AG08395 (cell line): ENCODE measurements at regions not wholly inside any gene's neighbourhood (a gene's known extent, or its start where the extent isn't known, plus 50 kb on each side); places are given as distances from the start of the nearest gene placed in this dataset.
"Not testable (repeated sequence)": the region's sequence is repeated elsewhere in the genome, so short reads cannot be mapped to it uniquely, and the experiment has no call there.

Experiments used
- DNase-seq: peaks from one replicate; pipeline ENCODE4 v3.0.0; 2012; ENCODE audit warnings: mixed read lengths, low spot score

DNA sequence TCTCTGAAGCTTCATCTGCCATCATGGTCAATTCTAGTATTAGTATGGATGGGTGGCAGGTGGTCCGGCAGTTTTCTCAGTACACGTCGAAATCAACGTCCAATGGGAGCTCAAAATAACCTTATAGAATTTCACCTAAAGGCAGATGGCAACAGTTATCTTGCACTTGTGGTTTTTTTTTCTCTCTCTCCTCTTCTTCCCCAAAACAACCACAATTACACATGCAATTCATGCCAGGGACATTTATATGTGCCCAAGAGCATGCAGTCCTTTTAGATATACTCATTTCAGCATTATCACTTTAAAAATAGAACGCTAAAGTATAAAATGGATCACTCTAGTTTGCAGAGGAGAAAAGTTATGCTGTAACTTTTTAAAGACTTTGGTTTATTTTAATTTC, 1428.9 kb upstream of the WWC1 start:
- DNase-seq, result no peak

DNA sequence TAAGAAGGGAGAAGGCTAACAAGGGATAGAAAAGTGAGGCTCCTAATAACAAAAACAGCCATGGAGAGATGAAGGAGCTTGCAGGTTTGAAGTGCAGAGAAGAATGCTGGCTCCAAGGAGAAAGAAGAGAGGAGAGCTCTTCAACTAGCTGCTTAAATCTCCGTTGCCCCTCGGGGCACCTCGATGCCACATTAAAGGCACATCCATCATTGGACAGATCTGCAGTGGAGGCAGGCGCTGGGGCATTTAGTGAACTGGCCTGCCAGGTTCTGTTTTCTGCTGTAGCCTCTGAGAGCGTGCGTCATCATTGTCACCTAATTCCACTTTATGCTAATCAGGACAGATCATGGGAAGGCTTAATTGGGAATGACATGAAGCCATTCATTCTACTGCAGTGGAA, 1426.2 kb upstream of the WWC1 start:
- no peak for DNase-seq

DNA sequence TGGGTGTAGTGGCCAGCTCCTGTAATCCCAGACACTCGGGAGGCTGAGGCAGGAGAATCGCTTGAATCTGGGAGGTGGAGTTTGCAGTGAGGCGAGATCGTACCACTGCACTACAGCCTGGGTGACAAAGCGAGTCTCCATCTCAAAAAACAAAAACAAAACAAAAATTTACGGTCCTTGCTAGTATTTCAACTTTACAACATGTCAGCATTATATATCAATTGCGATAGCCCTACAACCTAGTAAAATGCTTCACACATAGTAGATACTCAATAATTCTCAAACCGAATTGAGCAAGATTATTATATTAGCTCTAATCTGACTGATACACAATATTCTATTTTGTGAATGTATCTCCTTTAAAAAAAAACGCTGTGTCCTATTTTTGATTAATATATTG, 1411.0 kb upstream of the WWC1 start:
- DNase-seq, result no peak

DNA sequence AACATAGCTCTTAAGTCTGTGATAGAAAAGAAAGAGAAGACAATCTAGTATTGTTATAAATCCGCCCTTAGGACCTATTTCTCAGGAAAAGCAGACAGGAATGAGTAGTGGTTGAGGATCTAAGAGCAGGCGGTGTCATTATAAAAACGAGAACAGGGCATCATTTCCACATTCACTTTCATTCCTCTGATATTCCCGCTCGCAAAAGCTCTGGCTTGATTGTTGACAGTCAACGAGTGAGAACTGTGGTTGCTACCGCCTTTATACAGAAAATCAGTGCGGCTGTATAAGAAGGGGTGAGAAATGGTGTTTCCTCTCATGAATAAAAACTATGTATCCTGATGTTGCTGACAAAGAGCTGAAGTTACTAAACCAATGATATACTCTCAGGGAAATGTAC, 1409.6 kb upstream of the WWC1 start:
- DNase-seq, result no peak

DNA sequence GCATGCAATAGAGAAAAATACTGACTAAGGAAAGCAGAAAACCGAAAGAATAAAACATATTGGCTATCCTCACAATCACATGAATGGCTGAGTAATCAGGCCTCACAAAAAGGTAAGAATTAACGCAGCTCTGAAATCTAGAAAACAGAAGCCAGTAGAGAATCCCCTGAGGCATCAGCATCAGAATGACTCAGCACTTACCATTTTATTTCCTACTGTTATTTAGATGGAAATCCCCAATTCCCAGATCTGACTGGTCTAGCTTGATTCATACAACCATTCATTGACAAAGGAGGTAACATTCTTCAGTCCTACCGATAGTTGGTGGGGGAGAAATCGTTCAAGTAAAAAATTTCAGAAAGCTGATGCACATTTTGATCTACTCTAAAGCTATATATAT, 1408.4 kb upstream of the WWC1 start:
- DNase-seq, result no peak

DNA sequence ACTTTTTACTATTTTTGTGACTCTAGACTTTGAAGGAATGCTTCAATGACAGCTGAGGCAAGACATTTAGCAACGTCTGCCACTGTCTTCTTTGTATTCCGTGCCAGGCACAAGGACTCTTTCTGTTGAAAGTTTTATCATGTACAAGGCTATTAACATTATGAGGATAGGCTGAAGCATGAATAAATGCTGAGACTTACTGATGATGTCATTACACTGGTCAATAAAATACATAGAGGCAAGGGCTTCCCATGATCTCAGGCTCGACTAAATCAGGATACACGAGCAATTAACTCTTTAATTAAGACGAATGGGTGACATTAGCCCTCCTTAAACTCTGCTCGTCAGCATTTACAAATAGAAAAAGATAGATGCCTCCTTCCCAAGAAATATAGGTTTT, 1393.3 kb upstream of the WWC1 start:
- DNase-seq, result no peak

DNA sequence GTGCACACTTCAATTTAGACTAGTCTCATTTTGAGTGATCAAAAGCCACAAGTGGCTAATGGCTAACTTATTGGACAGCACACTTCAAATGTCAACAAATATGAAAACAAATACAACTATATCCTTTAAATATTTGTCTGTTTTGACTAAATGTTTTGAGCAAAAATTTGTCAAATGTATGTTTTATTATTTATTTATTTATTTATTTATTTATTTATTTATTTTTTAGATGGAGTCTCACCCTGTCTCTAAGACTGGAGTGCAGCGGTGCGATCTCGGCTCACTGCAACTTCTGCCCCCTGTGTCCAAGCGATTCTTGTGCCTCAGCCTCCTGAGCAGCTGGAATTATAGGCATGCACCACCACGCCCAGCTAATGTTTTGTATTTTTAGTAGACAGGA, 1392.1 kb upstream of the WWC1 start:
- DNase-seq, result no peak

DNA sequence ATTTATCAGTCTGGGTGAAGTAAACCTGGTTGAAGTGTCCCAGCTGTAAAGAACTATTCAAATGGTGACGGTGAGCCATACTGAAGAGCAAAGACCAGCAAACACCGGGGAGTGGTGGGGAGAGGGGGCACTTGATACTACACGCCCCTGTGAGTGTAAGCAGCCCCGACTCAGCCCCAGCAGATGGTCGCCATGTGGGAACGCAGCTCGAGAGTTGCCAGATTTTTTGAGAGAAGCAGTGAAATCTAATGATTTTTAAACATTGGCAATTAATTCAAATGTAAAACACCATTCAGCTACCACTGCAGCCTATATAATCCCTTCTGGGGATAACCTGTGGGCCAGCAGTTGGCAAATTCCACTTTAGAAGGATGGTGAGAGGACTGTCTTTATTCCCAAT, 1386.9 kb upstream of the WWC1 start:
- no peak for DNase-seq

DNA sequence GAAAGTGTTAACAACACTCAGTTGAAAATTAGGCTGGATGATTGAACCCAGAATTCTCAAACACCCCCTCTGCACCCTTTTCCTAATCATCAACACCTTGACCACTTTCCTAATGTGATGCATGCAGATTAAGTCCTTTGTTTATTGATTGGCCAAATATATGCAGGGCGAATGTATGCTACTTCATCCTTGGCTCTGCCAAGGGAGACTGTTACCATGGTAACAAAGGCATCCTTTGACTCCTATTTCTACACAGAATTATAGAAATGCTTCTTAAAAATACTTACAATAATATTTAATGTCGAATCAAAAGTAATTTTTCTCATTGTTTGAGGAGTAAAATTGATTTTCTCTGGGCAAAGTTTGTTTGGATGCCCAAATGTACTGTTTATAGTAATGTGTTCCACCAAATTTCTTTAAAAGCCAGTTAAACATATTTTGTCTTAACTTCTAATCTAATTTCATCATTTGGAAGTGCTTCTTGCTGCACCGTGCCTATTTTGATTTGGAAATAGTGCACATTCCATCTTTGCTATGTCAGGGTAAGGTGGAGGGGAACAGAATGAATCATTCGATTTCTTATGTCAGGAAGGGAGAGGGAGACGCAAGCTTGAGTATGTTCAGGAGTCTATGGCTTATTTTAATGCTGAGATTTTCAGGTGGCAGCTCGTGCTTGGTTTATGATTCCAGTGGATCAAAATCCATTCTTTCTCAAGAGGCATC, 1384.3 kb upstream of the WWC1 start:
- DNase-seq, result no peak

DNA sequence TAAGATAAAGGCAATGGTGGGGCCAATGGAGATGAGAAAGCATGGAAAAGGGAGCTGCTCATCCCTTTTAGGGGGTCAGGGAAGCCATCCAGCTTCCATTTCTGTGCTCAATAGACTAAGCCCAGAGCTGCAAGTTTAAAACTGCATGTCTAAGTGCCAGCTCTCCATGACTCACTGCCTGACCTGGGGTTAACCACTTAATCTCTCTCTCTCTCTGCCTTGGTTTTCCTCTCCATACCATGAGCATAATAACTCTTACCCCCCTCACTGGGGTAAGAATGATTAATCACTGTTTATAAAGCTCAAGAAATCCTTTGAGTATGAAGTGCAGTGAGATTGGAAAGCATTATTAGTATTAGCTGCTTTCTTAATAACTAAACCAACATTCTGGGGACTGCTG, 1382.4 kb upstream of the WWC1 start:
- no peak for DNase-seq

DNA sequence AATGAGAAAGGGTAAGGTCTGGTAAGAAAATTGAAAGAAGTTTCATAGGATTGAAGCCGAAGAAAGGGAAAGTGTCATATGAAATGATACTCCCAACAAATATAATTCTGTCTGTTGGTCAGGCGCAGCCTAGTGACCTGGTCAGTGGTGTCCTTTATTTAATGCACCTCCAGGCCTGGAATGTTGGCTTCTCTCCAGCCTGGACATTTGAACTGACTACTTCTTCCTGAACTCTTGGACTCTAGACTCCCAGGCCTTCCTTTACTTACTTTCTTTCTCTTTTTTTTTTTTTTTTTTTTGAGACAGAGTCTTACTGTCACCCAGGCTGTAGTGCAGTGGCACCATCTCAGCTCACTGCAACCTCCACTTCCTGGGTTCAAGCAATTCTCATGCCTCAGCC, 1381.5 kb upstream of the WWC1 start:
- no peak for DNase-seq

DNA sequence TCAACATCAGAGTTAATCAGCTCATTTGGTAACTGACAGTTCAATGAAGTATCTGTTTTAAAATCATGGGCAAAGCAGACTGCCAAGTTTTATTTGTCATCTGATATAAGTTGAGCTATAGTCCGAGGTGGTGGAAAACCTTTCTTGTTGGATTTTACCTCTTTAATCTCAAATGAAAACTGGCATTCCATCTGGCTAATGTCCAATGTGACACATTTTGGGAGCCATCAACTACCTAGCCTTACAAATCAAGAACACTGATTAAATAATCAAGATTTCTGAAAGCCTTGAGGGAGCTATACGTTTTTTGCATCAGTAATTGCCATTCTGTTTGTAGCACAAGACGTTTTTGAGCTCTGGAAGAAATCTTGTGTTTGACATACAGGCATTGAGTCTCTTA, 1380.5 kb upstream of the WWC1 start:
- no peak for DNase-seq

DNA sequence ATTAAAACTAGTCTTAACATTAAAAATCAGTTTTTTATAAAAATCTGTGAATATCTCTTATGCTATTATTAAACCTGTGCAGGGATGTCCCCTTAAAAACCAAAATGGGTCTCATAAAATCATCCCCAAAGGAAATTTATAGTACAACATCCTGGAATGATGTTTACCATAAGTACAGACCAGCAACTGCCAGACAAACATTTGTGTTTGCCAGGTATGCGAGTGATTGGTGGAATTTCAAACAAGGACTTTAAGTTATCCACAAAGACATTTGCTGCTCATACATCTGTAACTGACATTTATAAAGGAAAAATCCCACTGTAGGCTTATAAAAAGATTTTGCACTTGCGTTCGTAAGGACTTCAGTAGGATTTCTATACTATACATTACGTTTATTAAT, 1375.4 kb upstream of the WWC1 start:
- DNase-seq, result no peak

DNA sequence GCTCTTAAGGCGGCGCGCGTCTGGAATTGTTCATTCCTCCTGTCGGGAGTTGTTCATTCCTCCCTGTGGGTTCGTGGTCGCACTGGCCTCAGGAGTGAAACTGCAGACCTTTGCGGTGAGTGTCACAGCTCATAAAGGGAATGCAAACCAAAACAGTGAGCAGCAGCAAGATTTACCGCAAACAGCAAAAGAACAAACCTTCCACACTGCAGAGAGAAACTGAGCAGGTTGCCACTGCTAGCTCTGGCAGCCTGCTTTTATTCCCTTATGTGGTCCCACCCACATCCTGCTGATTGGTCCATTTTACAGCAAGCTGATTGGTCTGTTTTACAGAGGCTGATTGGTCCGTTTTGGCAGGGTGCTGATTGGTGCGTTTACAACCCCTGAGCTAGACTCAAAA, 1365.3 kb upstream of the WWC1 start:
- no peak for DNase-seq

DNA sequence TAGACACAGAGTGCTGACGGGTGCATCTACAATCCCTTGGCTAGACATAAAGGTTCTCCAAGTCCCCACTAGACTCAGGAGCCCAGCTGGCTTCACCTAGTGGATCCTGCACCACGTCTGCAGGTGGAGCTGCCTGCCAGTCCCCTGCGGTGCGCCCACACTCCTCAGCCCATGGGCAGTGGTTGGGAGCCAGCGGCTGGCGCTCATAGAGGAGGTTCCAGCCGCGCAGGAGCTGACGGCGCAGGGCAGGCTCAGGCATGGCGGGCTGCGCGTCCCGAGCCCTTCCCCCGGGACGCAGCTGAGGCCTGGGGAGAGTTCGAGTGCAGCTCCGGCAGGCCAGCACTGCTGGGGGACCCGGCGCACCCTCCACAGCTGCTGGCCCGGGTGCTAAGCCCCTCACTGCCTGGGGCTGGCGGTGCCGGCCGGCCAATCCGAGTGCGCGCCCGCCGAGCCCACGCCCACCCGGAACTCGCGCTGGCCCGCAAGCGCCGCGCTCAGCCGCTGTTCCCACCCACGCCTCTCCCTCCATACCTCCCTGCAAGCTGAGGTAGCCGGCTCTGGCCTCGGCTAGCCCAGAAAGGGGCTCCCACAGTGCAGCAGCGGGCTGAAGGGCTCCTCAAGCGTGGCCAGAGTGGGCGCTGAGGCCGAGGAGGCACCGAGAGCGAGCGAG, 1364.5 kb upstream of the WWC1 start:
- DNase-seq, result not testable (repeated sequence)

DNA sequence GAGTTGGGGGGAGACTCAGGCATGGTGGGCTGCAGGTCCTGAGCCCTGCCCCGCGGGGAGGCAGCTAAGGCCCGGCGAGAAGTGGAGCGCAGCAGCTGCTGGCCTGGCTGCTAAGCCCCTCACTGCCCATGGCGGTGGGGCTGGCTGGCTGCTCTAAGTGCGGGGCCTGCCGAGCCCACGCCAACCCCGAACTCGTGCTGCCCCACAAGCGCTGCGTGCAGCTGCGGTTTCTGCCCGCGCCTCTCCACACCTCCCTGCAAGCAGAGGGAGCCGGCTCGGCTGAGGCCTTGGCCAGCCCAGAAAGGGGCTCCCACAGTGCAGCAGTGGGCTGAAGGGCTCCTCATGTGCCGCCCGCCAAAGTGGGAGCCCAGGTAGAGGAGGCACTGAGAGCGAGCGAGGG, 1355.1 kb upstream of the WWC1 start:
- no peak for DNase-seq

DNA sequence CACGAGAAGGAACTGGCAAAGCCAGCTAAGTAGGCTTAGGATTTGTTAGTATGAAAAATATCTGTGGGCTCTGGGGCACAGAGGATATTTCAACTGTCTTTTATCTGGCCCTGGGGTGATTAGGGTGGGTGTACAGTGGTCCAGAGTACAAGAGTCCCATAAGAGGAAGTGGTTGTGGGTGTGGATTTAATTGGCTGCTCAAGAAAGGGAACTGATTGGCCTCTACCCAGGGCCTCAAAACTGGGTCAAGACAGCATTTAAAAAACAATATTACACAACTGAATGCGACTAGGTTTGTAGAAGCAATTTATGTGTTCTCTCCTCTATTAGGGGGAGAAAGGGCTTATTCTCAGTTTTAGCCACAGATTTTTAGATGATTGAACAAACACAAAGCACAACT, 1353.4 kb upstream of the WWC1 start:
- no peak for DNase-seq

DNA sequence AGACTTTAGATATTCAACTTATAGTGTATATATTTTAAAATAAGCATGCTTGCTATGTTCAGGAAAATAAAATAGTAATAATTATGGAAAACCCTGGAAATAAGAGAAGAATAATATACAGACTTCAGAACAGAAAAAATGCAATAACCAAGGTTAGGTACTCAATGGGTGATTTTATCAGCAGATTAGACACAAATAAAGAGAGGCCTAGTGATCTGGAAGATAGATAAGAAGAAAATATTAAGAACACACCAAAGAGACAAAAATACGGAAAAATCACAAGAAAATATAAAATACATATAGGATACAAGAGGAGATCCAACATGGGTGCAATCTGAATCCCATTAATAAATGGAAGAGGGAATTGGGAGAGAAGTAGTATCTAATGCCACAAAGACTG, 1348.5 kb upstream of the WWC1 start:
- DNase-seq, result no peak

DNA sequence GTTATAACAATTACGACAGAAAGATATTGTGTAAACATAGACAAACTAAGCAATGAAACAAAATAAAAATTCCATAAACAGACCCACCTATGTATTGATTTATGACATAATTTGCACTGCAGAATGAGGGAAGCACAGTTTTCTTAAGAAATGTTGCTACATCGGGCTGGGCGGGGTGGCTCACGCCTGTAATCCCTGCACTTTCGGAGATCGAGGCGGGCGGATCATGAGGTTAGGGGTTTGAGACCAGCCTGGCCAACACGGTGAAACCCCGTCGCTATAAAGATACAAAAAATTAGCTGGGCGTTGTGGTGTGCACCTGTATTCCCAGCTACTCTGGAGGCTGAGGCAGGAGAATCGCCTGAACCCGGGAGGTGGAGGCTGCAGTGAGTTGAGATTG, 1344.4 kb upstream of the WWC1 start:
- no peak for DNase-seq

DNA sequence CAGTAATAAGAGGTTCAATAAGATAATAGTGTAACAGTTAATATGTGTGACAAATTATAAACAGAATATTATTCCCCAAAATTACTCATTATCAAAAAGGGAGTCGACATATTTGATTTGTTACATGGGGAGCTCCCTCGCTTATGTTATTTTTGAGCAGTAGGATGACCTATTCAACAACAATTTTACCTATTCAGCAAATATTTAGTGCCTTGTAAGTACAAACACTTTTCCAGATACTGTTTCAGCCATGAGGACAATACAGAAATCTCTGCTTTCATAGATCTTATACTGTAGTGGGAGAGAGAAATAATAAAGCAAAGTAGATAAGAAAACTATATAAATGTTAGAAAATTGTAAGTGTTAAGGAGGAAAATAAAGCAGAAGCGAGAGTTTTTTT, 1342.8 kb upstream of the WWC1 start:
- no peak for DNase-seq

DNA sequence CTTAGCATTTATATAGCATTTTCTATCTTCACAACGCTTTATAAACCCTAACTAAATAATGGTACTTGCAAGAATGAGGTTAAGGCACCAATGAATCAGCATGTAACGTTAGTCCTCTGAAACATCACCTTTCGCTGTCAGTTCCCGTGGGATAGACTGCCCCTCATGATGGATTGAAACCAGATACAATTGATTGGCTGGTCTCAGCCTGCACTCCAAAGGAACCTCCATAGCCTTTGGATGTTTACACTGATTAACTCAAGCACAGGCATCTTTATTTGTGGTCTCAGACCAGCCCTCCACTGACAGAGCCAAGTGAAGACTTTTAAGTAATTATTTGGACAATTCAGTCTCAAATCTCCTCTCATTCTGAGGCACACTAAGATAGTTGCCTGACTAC, 1339.4 kb upstream of the WWC1 start:
- DNase-seq, result no peak

DNA sequence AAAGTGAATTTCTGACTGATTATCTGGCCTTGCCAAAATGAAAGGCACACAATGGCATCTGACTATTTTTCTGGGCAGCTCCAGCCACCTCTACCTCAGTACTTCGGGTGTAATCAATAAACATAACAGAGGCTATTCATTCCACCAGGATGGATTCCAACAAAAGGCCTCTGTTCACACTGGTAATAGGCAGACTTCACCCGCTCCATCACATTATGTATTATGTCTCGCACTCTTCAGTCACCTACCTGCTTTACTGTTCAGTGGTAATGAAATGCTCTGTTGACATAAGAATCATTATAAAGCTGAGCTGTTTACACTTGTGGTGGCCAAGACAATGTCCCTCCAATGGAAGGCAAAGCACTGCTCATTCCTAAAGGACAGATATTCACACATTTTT, 1333.7 kb upstream of the WWC1 start:
- DNase-seq, result no peak

DNA sequence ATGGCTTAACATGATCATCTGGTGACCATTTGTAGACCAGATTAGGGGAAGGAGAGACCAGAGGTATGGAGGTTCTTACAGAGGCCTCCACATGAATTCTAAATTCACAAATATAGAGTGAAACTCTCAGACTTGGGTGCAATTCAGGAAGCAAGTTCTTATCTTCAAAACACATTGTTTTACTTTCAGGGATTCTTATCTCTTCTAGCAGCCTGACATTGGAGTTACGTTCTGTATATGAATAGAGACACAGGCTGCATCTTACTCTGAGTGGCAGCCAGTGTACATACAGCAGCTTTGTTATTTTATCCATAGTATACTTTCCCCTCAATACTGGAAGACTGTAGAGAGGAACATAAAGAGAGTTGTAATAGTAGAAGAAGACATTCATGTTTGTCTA, 1331.7 kb upstream of the WWC1 start:
- no peak for DNase-seq

DNA sequence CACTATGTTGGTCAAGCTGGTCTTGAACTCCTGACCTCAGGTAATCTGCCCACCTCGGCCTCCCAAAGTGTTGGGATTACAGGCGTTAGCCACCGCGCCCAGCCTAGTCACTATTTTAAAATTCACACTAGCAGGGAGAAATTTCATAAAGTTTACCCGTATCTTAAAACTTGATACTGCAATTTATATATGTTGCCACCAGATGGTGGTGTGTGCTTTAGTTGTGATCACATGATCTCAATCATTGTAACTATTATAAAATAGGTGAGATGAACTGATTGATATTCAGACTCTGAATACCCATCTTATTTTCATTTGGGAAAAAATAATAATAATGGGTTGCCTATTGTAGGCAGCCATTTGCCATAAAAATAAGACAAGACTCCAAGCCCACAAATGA, 1330.4 kb upstream of the WWC1 start:
- DNase-seq, result no peak
